Cardiac muscle cell (in vitro differentiated cells and primary cell): ENCODE measurements at regions not wholly inside any gene's neighbourhood (a gene's known extent, or its start where the extent isn't known, plus 50 kb on each side); places are given as distances from the start of the nearest gene placed in this dataset.
"Not testable (repeated sequence)": the region's sequence is repeated elsewhere in the genome, so short reads cannot be mapped to it uniquely, and the experiment has no call there.

ENCODE experiments used
- DNase-seq, 2 donors: peaks; one replicate each; pipeline versions ENCODE4 v3.0.0 to v3.0.0-alpha.2; 2010 to 2017; ENCODE audit warnings: low read depth in 1 of 2, low spot score in 1 of 2
- H3K27ac ChIP-seq: fragments of 200-600 bp; sonication (generic); 2 replicates; pipeline ENCODE4 v1.5.1; 2016
- H3K27me3 ChIP-seq: fragments of 200-600 bp; sonication (generic); 2 replicates; pipeline ENCODE4 v1.6.0; 2016; ENCODE audit warnings: control low read depth
- H3K36me3 ChIP-seq: fragments of 200-600 bp; sonication (generic); 2 replicates; pipeline ENCODE4 v1.5.1; 2016; ENCODE audit warnings: control low read depth
- H3K4me1 ChIP-seq: fragments of 200-600 bp; sonication (generic); 2 replicates; pipeline ENCODE4 v1.8.1; 2017; ENCODE audit warnings: low read depth, mild to moderate bottlenecking, mixed run types
- H3K4me3 ChIP-seq: fragments of 200-600 bp; sonication (generic); 2 replicates; pipeline ENCODE4 v1.5.1; 2016; ENCODE audit warnings: mild to moderate bottlenecking
- H3K9me3 ChIP-seq: fragments of 200-600 bp; sonication (generic); 2 replicates; pipeline ENCODE4 v1.5.1; 2017; ENCODE audit warnings: low read depth, mild to moderate bottlenecking, control low read depth
- CTCF ChIP-seq: IDR thresholded peaks from 2 replicates; pipeline ENCODE4 v1.5.1; 2012; ENCODE audit warnings: low read depth, mild to moderate bottlenecking, low read length

GRCh38 chrX:114272096-114272686 is 311.7 kb upstream of the HTR2C start:
- no peak overlapping the region for H3K4me3 ChIP-seq
- DNase-seq, result peak in 1 of 2 donors; percentile 1
- H3K27me3 ChIP-seq, result no peaks in the 10 kb centered on the region
- TF ChIP-seq CTCF, result no peak
- peaks cover 4% of the 10 kb centered on the region for H3K4me1 ChIP-seq
- peak overlapping the region; percentile 53 for H3K27ac ChIP-seq
- no peaks in the 10 kb centered on the region for H3K36me3 ChIP-seq
- H3K9me3 ChIP-seq, result no peaks in the 10 kb centered on the region

- H3K4me1 ChIP-seq, result peaks cover 22% of the 10 kb centered on the region
- not testable (repeated sequence) for H3K27ac ChIP-seq, H3K27me3 ChIP-seq
Measured at GRCh38 chrX:114270371-114270770, 313.5 kb upstream of the HTR2C start.

GRCh38 chrX:114268643-114269042 is 315.2 kb upstream of the HTR2C start:
- TF ChIP-seq CTCF, result no peak
- H3K4me1 ChIP-seq, result peaks cover 29% of the 10 kb centered on the region

More at GRCh38 chrX:114270371-114270770, 313.5 kb upstream of the HTR2C start:
- not testable (repeated sequence) for DNase-seq, H3K36me3 ChIP-seq, H3K9me3 ChIP-seq, H3K4me3 ChIP-seq

GRCh38 chrX:114267142-114267541 is 316.7 kb upstream of the HTR2C start:
- H3K27ac ChIP-seq, result peak overlapping the region; percentile 88
- H3K36me3 ChIP-seq, result no peaks in the 10 kb centered on the region
- no peak for TF ChIP-seq CTCF
- no peaks in the 10 kb centered on the region for H3K9me3 ChIP-seq
- peaks cover 29% of the 10 kb centered on the region for H3K4me1 ChIP-seq
- H3K27me3 ChIP-seq, result no peaks in the 10 kb centered on the region
- H3K4me3 ChIP-seq, result no peak overlapping the region
- no peak for DNase-seq

More at GRCh38 chrX:114268643-114269042, 315.2 kb upstream of the HTR2C start:
- Histone ChIP-seq H3K9me3 (no peaks in the 10 kb centered on the region), H3K27me3 (no peaks in the 10 kb centered on the region), H3K4me3 (no peak overlapping the region), H3K36me3 (no peaks in the 10 kb centered on the region), H3K27ac (no peak overlapping the region)
- no peak for DNase-seq

- H3K9me3 ChIP-seq, result no peaks in the 10 kb centered on the region
- no peak for TF ChIP-seq CTCF
- H3K4me1 ChIP-seq, result peaks cover 19% of the 10 kb centered on the region
- no peak overlapping the region for H3K4me3 ChIP-seq
- no peaks in the 10 kb centered on the region for H3K36me3 ChIP-seq
- peak in 1 of 2 donors; percentile 58 for DNase-seq
- H3K27me3 ChIP-seq, result no peaks in the 10 kb centered on the region
- peak overlapping the region; percentile 36 for H3K27ac ChIP-seq
Measured at GRCh38 chrX:114252186-114252585, 331.7 kb upstream of the HTR2C start.

- H3K27ac ChIP-seq, result peak overlapping the region; percentile 36
- H3K9me3 ChIP-seq, result no peaks in the 10 kb centered on the region
- H3K4me1 ChIP-seq, result peaks cover 19% of the 10 kb centered on the region
- no peaks in the 10 kb centered on the region for H3K27me3 ChIP-seq
- TF ChIP-seq CTCF, result no peak
- H3K4me3 ChIP-seq, result no peak overlapping the region
- no peak for DNase-seq
- H3K36me3 ChIP-seq, result no peaks in the 10 kb centered on the region
Measured at GRCh38 chrX:114251575-114251974, 332.3 kb upstream of the HTR2C start.
